Tibial nerve (tissue), 4 donors: ENCODE measurements at regions not wholly inside any gene's neighbourhood (a gene's known extent, or its start where the extent isn't known, plus 50 kb on each side); places are given as distances from the start of the nearest gene placed in this dataset.

Source experiments
- CTCF ChIP-seq, 5 experiments: fragments of 200-600 bp in 3 of 5; fragments of 450-650 bp in 2 of 5; sonication (generic) in 3 of 5; IDR thresholded peaks; one replicate each; pipeline ENCODE4 v1.5.1; 2016 to 2019; ENCODE audit warnings: antibody characterized with exemption in 5 of 5, mild to moderate bottlenecking in 3 of 5, moderate library complexity in 2 of 5
- EP300 ChIP-seq, 2 donors: sonication (generic); formaldehyde crosslinking; IDR thresholded peaks; one replicate each; pipeline ENCODE4 v1.6.1; 2017; ENCODE audit warnings: antibody characterized with exemption in 2 of 2, mild to moderate bottlenecking in 1 of 2
- POLR2A ChIP-seq, 2 donors: fragments of 450-650 bp; IDR thresholded peaks; one replicate each; pipeline ENCODE4 v1.6.1; 2017; ENCODE audit warnings: antibody characterized with exemption in 2 of 2, mild to moderate bottlenecking in 2 of 2, moderate library complexity in 2 of 2

- TF ChIP-seq POLR2A (IDR thresholded peaks at IDR 0.05): no peak
- TF ChIP-seq CTCF (IDR thresholded peaks at IDR 0.05): no peak
- TF ChIP-seq EP300 (IDR thresholded peaks at IDR 0.05): no peak
Measured at GRCh38 chr1:164337885-164338284, 221.1 kb upstream of the PBX1 start.
